SW480 (cell line): ENCODE measurements at regions not wholly inside any gene's neighbourhood (a gene's known extent, or its start where the extent isn't known, plus 50 kb on each side); places are given as distances from the start of the nearest gene placed in this dataset.

Experiments used
- DNase-seq: peaks from one replicate; pipeline ENCODE4 v3.0.0-alpha.2; 2016; ENCODE audit warnings: low spot score

- DNase-seq, result no peak
Observed at GRCh38 chr4:125944966-125945365, 630.2 kb downstream of the FAT4 start.

DNA sequence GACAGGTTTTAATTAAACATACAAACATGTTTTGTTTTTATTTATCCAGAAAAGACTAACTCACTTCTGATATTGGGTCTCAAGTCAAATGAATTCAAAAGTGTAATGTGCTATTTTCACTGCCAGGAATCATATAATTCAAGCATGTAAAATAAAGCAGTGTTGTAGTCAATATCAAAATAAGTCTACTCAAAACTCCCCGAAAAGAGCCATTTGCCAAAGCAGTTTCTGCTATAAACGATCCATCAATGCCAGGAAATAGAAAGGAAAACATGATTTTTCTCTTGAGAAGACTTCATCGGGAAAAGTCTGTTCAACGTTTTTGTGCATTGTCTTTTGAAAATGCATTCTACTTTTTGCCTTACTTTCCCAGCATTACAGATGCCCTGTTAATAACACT, 633.3 kb downstream of the FAT4 start:
- no peak for DNase-seq

- DNase-seq, result no peak
Observed at GRCh38 chr4:125951261-125951887, 636.6 kb downstream of the FAT4 start.

DNA sequence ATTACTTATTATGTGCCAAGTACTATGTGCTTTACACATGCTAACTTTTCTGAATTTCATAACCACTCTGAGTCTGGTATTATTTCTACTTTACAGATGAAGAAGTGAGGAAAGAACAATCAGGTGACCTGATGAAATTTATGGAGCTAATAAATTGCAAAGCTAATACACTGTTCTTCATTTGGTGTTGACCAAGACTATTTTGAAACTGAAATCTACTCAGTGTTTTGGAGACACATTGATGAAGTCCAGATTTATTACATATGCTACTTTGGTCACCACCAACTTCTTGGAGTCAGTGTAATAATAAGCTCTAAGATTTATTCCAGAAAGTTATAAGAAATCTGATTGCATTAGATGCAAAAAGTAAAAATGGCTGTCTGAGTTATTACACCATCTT, 637.9 kb downstream of the FAT4 start:
- no peak for DNase-seq

DNA sequence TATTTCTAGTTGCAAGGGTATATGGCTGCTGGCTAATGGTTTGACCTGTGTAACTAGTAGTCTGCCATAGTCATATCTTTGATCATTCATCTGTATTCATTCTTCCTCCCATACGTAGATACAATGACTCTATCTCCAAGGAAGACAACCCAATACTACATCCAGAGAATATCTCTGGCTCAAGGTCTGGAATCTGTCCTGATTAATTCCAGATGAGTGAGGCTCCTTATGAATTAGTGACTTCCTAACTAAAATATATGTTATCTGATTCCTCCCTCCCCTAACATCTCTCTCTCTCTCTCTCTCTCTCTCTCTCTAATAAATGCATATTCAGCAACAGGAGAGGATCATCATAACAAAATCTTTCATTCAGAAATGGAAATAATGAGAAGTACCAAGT, 641.5 kb downstream of the FAT4 start:
- no peak for DNase-seq

DNA sequence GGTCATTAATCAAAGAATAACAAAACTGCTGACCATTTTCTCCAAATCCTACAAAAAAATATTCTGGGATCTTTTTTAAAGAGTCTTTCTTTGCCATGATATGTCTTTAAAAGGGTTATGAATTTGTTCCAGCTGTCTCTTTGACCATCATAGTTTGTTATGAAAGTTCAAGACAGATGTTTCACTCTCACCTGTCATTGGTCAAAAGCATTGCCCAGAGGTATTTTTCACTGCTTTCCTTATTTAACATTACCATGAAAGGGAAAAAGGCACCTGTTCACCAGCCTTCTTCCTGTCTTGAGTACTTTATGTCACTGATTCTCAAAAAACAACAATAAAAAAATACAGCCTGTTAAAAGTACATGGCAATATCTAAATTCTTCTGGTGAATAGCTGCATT, 643.8 kb downstream of the FAT4 start:
- no peak for DNase-seq

- no peak for DNase-seq
Observed at GRCh38 chr4:125961626-125962025, 646.9 kb downstream of the FAT4 start.

DNA sequence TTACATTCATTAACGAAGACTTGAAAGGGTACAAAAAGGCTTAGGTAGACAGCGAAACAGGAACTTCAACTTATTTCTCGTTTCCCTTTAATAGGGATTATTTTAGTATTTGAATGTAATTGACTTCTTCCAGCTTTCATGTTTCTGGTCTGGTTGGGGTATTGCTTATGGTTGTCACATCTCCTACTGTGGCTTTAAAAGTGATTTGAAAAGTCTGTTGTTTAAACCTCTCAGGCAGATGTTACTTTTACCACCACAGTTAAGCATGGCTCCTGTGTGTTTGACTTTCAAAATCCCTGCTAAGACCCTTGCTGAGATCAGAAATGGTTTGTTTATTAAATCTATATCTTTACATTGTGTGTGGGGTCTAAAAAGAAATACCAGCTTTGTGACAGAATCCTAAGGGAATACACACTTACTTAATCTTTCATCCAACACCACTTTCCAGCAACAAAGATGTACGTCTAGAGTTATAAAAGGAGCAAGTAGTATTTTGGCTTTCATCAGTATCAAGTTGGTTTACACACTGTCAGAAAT, 661.2 kb downstream of the FAT4 start:
- DNase-seq, result no peak

- DNase-seq, result no peak
Observed at GRCh38 chr4:125979950-125980349, 665.2 kb downstream of the FAT4 start.

- DNase-seq, result no peak
Observed at GRCh38 chr4:125983168-125983567, 668.4 kb downstream of the FAT4 start.

DNA sequence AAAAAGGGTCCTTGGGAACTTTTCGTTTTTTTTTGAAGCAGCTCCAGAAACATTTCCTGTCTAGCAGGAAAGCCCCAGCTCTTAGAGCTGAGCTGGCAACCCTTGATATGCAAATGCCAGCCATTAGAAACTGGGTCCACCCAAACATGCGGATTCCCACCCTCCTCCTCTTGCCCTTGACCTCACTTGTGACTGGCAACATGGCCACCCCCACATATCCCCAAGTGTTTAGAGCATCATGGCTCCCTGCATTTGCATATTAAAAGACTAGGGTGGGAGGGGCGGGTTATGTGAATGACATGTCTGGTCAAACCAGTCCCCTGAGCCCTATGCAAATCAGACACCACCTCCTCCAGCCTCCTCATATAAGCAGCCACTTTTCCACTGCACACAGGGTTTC, 671.1 kb downstream of the FAT4 start:
- DNase-seq, result no peak

GRCh38 chr4:125986307-125986706, 671.6 kb downstream of the FAT4 start:
- DNase-seq, result no peak

- DNase-seq, result no peak
Observed at GRCh38 chr4:125988464-125988863, 673.7 kb downstream of the FAT4 start.

DNA sequence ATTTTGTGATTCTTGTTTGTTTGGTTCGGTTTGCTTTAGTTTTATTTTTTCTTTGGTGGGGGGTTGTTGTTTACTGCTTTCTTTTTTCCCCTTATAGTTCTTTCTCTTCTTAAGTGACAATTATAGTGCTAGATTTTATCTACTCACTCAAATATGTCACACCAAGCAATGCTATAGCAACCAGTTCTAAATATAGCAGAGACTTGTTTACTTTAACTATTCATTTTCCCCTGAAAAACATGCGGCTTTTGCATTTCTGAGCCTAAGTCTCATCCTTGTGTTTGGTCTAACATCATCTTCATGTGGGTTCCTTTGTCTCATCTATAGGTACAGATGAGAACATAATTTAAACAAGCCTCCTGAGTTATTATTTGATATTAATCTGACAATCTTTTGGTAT, 676.6 kb downstream of the FAT4 start:
- DNase-seq, result no peak

- DNase-seq, result no peak
Observed at GRCh38 chr4:125992891-125993290, 678.1 kb downstream of the FAT4 start.

GRCh38 chr4:125994024-125994423, 679.3 kb downstream of the FAT4 start:
- no peak for DNase-seq

DNA sequence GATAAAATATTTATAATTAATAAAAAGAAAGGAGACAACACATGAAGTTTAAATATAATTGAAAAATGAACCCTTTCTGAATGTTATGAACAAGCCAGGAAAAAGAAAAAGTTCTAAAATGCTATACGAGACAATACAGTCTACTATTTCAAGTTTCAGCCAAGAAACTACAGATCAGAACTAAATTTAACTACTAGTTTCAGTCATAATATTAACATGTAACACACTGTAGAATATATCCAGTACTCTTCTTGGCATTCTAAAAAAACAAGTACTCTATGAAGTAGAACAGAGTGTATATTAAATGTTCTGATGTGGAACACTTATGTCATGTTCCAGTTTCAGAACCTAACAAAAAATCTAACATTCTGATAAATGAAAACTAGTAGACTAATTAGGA, 679.7 kb downstream of the FAT4 start:
- DNase-seq, result no peak

DNA sequence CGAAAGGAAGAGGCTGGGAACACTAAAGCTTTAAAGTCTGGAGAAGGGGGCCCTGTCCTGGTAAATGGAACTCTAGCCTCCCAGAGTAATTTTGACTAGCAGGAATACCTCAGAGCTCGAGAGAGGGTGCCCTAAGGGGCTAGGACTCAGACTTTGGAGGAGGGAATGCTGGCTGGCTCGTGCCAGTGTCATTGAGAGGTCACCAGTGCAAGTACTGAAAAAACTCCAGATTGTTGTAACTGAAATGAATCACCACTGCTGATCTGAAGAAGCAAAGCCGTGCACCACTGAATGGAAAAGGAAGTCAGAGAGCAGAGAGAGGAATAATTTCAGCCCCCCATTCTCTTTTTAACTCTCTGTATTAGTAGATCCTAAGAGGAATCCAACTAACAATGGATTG, 690.2 kb downstream of the FAT4 start:
- no peak for DNase-seq

DNA sequence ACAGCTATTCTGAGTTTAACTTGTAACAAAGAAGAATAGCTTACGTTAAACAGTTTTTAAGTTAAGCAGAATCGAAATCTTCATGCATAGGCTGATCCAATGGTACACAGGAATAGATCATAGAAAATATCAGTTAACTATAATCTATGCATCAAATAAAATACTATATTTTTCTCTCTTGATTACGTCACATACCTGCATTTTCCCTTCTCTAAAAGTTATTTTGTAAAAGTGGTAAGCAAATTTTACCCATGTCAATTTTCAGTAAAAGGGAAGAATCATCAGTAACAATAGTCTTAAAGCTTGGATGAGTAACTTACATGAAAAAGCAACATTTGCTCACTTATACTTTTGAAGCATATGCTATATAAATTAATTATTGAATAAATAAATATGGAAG, 692.4 kb downstream of the FAT4 start:
- DNase-seq, result no peak

GRCh38 chr4:126012691-126013290, 698.0 kb downstream of the FAT4 start:
- DNase-seq, result no peak

DNA sequence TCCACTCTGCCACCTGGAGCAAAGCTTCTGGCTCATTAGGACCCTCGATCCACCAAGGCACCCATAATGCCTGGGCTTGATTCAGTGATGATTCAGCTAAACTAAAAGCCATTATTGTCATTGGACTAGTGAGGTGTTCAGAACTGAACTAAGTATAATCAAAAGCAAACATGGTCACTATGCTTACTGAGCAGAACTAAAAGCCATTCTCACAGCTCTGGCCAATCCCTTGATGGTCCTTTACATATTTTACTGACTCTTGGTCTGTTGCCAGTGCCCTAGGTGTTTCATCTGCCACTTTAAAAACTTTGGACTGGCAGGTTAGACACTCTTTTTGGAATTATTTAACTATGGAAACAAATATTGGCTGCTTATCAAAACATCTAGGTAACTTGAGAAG, 703.5 kb downstream of the FAT4 start:
- DNase-seq, result no peak

DNA sequence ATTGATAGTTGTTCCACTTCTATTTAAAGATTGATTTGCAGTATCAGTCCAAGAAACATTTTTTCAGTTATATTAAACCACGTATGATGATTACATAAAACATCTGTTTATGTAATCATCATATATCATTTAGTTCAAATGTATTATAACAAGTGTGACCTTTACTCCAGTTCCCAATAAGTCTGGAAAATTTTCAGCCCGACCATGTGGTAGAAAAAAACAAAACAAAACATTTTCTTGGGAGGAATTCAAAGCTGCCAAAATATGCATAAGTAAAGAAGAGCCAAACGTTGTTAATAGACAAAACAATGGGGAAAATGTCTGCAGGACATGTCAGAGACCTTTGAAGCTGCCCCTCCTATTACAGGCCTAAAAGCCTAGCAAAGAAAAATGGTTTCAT, 709.1 kb downstream of the FAT4 start:
- DNase-seq, result no peak

DNA sequence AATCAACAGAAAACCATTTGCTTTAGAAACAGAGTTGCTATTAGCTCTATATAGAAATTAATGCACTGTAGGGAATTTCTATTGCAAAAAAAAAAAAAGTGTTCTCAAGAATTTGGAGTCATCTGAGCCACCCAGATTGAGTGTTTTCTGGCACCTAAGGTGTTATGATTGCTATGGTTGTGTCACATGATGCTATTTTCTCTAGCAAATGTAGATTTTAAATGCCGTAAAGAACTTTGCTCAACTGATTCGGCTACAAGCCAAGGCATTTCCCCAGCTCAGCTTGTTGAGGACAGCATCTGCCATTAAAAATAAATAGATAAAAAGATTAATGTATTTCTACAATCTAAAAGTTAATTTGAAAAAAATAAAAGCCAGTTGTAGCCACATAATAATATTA, 712.8 kb downstream of the FAT4 start:
- DNase-seq, result no peak

- no peak for DNase-seq
Observed at GRCh38 chr4:126028876-126029275, 714.1 kb downstream of the FAT4 start.
